GM21526 (cell line): ENCODE measurements at regions not wholly inside any gene's neighbourhood (a gene's known extent, or its start where the extent isn't known, plus 50 kb on each side); places are given as distances from the start of the nearest gene placed in this dataset.
"Not testable (repeated sequence)": the region's sequence is repeated elsewhere in the genome, so short reads cannot be mapped to it uniquely, and the experiment has no call there.

ENCODE experiments used
- ATAC-seq: cut with Tn5 transposase; IDR thresholded peaks from one replicate; pipeline ENCODE4 v1.9.1; 2021; ENCODE audit warnings: moderate library complexity; ENCODE audit not compliant: unreplicated experiment, low FRiP score

- ATAC-seq, result no peak
Observed at GRCh38 chr2:236816197-236817170, 246.9 kb downstream of the ACKR3 start.

- no peak for ATAC-seq
Observed at GRCh38 chr2:236818281-236819045, 248.8 kb downstream of the ACKR3 start.

GRCh38 chr2:236819275-236820002, 249.8 kb downstream of the ACKR3 start:
- no peak for ATAC-seq

- no peak for ATAC-seq
Observed at GRCh38 chr2:236820763-236821344, 251.2 kb downstream of the ACKR3 start.

GRCh38 chr2:236823041-236823629, 253.5 kb downstream of the ACKR3 start:
- no peak for ATAC-seq

GRCh38 chr2:236823963-236824362, 254.3 kb downstream of the ACKR3 start:
- ATAC-seq, result no peak

- ATAC-seq, result no peak
Observed at GRCh38 chr2:236824836-236825235, 255.2 kb downstream of the ACKR3 start.

GRCh38 chr2:236825989-236826510, 256.4 kb downstream of the ACKR3 start:
- no peak for ATAC-seq

GRCh38 chr2:236826606-236827156, 257.1 kb downstream of the ACKR3 start:
- no peak for ATAC-seq

GRCh38 chr2:236827997-236828396, 257.7 kb upstream of the COPS8 start:
- ATAC-seq, result no peak

GRCh38 chr2:236828820-236829219, 256.9 kb upstream of the COPS8 start:
- no peak for ATAC-seq

GRCh38 chr2:236830926-236831325, 254.8 kb upstream of the COPS8 start:
- ATAC-seq, result no peak

GRCh38 chr2:236831698-236832097, 254.0 kb upstream of the COPS8 start:
- no peak for ATAC-seq

- no peak for ATAC-seq
Observed at GRCh38 chr2:236833501-236834073, 252.1 kb upstream of the COPS8 start.

GRCh38 chr2:236834284-236834683, 251.4 kb upstream of the COPS8 start:
- ATAC-seq, result no peak

GRCh38 chr2:236835307-236836024, 250.2 kb upstream of the COPS8 start:
- no peak for ATAC-seq

- not testable (repeated sequence) for ATAC-seq
Observed at GRCh38 chr2:236836028-236836427, 249.7 kb upstream of the COPS8 start.

GRCh38 chr2:236840215-236840614, 245.5 kb upstream of the COPS8 start:
- no peak for ATAC-seq

- ATAC-seq, result no peak
Observed at GRCh38 chr2:236840857-236841256, 244.8 kb upstream of the COPS8 start.
